Activated CD8-positive, alpha-beta T cell treated with anti-CD3 and anti-CD28 coated beads for 36 hours (primary cell): ENCODE measurements at regions not wholly inside any gene's neighbourhood (a gene's known extent, or its start where the extent isn't known, plus 50 kb on each side); places are given as distances from the start of the nearest gene placed in this dataset.

Source experiments
- ATAC-seq: fragments of 200-7000 bp; cut with Tn5 transposase; one replicate; pipeline ENCODE4 v1.10.0; 2021; ENCODE audit warnings: mild to moderate bottlenecking, moderate library complexity
- CTCF ChIA-PET: fragments of 350-600 bp; sonication (Branson Sonifier 250); formaldehyde crosslinking; loops from one replicate; lab custom pipeline; 2021; ENCODE audit warnings: antibody characterized with exemption; lab: Charles Lee
- POLR2A ChIA-PET: fragments of 350-600 bp; sonication (Branson Sonifier 250); formaldehyde crosslinking; loops from one replicate; lab custom pipeline; 2021; ENCODE audit warnings: antibody characterized with exemption; lab: Charles Lee
- DNase-seq: peaks from one replicate; pipeline ENCODE4 v3.0.0-alpha.2; 2020
- H3K27ac Mint-ChIP-seq: one replicate; pipeline ENCODE4 v1.8.0; 2021; ENCODE audit warnings: mild to moderate bottlenecking, mixed read lengths
- H3K27me3 Mint-ChIP-seq: one replicate; pipeline ENCODE4 v1.8.0; 2021; ENCODE audit warnings: mixed read lengths
- H3K36me3 Mint-ChIP-seq: one replicate; pipeline ENCODE4 v1.8.0; 2021; ENCODE audit warnings: low read depth, mixed read lengths
- H3K4me1 Mint-ChIP-seq: one replicate; pipeline ENCODE4 v1.8.0; 2021; ENCODE audit warnings: low read depth, mixed read lengths
- H3K4me3 Mint-ChIP-seq: one replicate; pipeline ENCODE4 v1.8.0; 2021; ENCODE audit warnings: mild to moderate bottlenecking, moderate library complexity, mixed read lengths
- H3K9me3 Mint-ChIP-seq: one replicate; pipeline ENCODE4 v1.8.0; 2021; ENCODE audit warnings: mixed read lengths
- intact Hi-C: fragments of 100-400 bp; cut with micrococcal nuclease; formaldehyde crosslinking; loops from one replicate; pipeline ENCODE4 v1.10.0; 2022
- TF ChIP-seq, protein P1 (sequence below): fragments of 200-600 bp; IDR thresholded peaks from one replicate; pipeline ENCODE4 v1.8.0; 2022; ENCODE audit warnings: antibody characterized with exemption, mild to moderate bottlenecking

GRCh38 chr3:148238421-148238821, 459.3 kb upstream of the AGTR1 start:
- Mint-ChIP-seq H3K9me3 (peaks cover 3% of the 10 kb centered on the region), H3K4me3 (no peak overlapping the region), H3K27me3 (no peaks in the 10 kb centered on the region), H3K36me3 (no peaks in the 10 kb centered on the region), H3K4me1 (no peaks in the 10 kb centered on the region), H3K27ac (no peak overlapping the region)
- ChIA-PET CTCF (no interaction called here), POLR2A (no interaction called here)
- TF ChIP-seq, protein P1, sequence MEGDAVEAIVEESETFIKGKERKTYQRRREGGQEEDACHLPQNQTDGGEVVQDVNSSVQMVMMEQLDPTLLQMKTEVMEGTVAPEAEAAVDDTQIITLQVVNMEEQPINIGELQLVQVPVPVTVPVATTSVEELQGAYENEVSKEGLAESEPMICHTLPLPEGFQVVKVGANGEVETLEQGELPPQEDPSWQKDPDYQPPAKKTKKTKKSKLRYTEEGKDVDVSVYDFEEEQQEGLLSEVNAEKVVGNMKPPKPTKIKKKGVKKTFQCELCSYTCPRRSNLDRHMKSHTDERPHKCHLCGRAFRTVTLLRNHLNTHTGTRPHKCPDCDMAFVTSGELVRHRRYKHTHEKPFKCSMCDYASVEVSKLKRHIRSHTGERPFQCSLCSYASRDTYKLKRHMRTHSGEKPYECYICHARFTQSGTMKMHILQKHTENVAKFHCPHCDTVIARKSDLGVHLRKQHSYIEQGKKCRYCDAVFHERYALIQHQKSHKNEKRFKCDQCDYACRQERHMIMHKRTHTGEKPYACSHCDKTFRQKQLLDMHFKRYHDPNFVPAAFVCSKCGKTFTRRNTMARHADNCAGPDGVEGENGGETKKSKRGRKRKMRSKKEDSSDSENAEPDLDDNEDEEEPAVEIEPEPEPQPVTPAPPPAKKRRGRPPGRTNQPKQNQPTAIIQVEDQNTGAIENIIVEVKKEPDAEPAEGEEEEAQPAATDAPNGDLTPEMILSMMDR = no peak
- ATAC-seq = no peak
- no peak for DNase-seq
- intact Hi-C loops = no loop called here

DNA sequence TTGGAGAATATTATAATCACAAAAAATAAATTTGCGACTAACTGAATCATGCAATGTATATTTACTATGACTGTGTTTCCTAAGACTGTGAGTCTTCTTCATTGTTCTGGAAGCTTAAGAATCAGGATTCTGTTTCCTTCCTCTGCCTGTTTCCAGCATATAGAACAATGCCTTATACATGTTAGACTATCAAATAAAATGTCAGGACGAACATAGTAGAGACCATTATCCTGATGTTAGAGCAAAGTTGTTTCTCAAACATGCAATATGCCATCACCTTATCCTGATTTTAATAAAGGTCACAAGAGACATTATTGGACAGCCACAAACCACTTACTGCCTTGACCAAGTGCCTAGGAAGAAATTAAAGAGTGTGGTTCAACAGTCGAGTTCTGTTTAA, 457.4 kb upstream of the AGTR1 start:
- intact Hi-C loops = no loop called here
- ATAC-seq = no peak
- TF ChIP-seq, protein P1 = no peak
- Mint-ChIP-seq H3K27me3 (no peaks in the 10 kb centered on the region), H3K4me3 (no peak overlapping the region), H3K27ac (no peak overlapping the region), H3K4me1 (no peaks in the 10 kb centered on the region), H3K9me3 (peaks cover 3% of the 10 kb centered on the region), H3K36me3 (no peaks in the 10 kb centered on the region)
- no peak for DNase-seq
- POLR2A ChIA-PET = no interaction called here
- CTCF ChIA-PET = no interaction called here

- intact Hi-C loops = no loop called here
- H3K36me3 Mint-ChIP-seq = no peaks in the 10 kb centered on the region
These were observed 454.1 kb upstream of the AGTR1 start for GRCh38 chr3:148243609-148244008.

DNA sequence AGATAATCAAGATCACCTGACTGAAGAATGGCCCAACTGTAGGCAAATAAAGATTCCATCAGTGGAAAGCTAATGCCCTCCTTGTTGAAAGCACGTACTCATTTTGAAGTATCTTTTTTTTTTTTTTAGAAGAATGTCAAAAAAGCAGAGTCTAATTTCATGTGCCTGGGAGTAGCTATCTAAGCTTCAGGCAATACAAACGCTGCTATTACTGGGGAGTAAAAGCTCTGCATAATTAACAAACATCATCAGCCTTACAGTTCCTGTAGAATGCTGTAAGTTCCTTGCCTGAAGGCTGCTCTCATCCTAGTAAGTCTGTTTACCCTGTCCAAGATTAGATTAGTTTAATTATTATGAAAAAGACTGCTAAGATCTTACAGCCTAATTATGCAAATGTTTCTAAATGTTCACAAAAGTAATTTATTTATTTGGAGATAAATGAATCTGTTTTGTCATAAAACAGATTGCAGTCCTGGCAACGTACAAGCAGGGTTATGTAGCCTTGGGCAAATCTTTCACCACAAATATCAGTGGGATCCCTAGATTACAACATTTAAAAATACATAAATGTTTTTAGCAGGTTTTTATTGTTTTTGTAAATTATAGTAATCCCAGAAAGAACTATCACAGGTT, 451.3 kb upstream of the AGTR1 start:
- ATAC-seq = no peak
- intact Hi-C loops = no loop called here
- Mint-ChIP-seq H3K27me3 (no peaks in the 10 kb centered on the region), H3K27ac (no peak overlapping the region), H3K4me1 (no peaks in the 10 kb centered on the region), H3K4me3 (no peak overlapping the region), H3K36me3 (no peaks in the 10 kb centered on the region), H3K9me3 (peaks cover 7% of the 10 kb centered on the region)
- CTCF ChIA-PET = no interaction called here
- TF ChIP-seq, protein P1 = no peak
- no peak for DNase-seq
- POLR2A ChIA-PET = no interaction called here

More at GRCh38 chr3:148243609-148244008, 454.1 kb upstream of the AGTR1 start:
- no peak overlapping the region for H3K4me3 Mint-ChIP-seq
- no peaks in the 10 kb centered on the region for H3K4me1 Mint-ChIP-seq
- H3K27ac Mint-ChIP-seq = no peak overlapping the region
- no peak for DNase-seq
- ChIA-PET POLR2A (no interaction called here), CTCF (no interaction called here)
- no peaks in the 10 kb centered on the region for H3K27me3 Mint-ChIP-seq
- TF ChIP-seq, protein P1 = no peak
- peaks cover 7% of the 10 kb centered on the region for H3K9me3 Mint-ChIP-seq
- ATAC-seq = no peak

GRCh38 chr3:148253713-148254112, 444.0 kb upstream of the AGTR1 start:
- ChIA-PET CTCF (no interaction called here), POLR2A (no interaction called here)
- no peaks in the 10 kb centered on the region for H3K36me3 Mint-ChIP-seq
- DNase-seq (no peak), ATAC-seq (no peak)
- no peak overlapping the region for H3K4me3 Mint-ChIP-seq
- intact Hi-C loops = no loop called here
- H3K27ac Mint-ChIP-seq = no peak overlapping the region
- peaks cover 4% of the 10 kb centered on the region for H3K9me3 Mint-ChIP-seq
- TF ChIP-seq, protein P1 = no peak
- H3K4me1 Mint-ChIP-seq = no peaks in the 10 kb centered on the region
- H3K27me3 Mint-ChIP-seq = no peaks in the 10 kb centered on the region
